Right lobe of liver (tissue), 6 donors: ENCODE measurements at regions not wholly inside any gene's neighbourhood (a gene's known extent, or its start where the extent isn't known, plus 50 kb on each side); places are given as distances from the start of the nearest gene placed in this dataset.
A peak's percentile ranks its signal among the peaks of the same experiment; 100 is the strongest.

Experiments used
- ATAC-seq, 4 donors: fragments of 200-7000 bp; cut with Tn5 transposase; one replicate each; pipeline ENCODE4 v1.9.1; 2020; ENCODE audit warnings: mild to moderate bottlenecking in 4 of 4, moderate library complexity in 4 of 4
- DNase-seq, 3 donors: peaks; one replicate each; pipeline ENCODE4 v3.0.0-alpha.2; 2020
- H3K27ac ChIP-seq, 3 donors: fragments of 200-600 bp; one replicate each; pipeline ENCODE4 v1.8.0; 2022
- H3K27me3 ChIP-seq, 2 donors: fragments of 200-600 bp; one replicate each; pipeline ENCODE4 v1.8.0; 2022
- H3K36me3 ChIP-seq, 4 donors: fragments of 200-600 bp; sonication (generic) in 1 of 4; one replicate each; pipeline versions ENCODE4 v1.5.1 to v1.8.0; 2017 to 2022; ENCODE audit warnings: control low read depth in 1 of 4
- H3K4me1 ChIP-seq, 4 donors: fragments of 200-600 bp; sonication (generic) in 1 of 4; one replicate each; pipeline versions ENCODE4 v1.5.1 to v1.8.0; 2017 to 2022; ENCODE audit warnings: control low read depth in 1 of 4
- H3K4me3 ChIP-seq, 3 donors: fragments of 200-600 bp; one replicate each; pipeline ENCODE4 v1.8.0; 2022
- H3K9me3 ChIP-seq, 4 donors: fragments of 200-600 bp; sonication (generic) in 1 of 4; one replicate each; pipeline versions ENCODE4 v1.5.1 to v1.8.0; 2017 to 2022; ENCODE audit warnings: control low read depth in 1 of 4
- CTCF ChIP-seq, 4 donors: fragments of 200-600 bp in 3 of 4; fragments of 450-650 bp in 1 of 4; IDR thresholded peaks; one replicate each; pipeline versions ENCODE4 v1.5.1 to v1.8.0; 2016 to 2022; ENCODE audit warnings: antibody characterized with exemption in 4 of 4, mild to moderate bottlenecking in 2 of 4
- POLR2A ChIP-seq: fragments of 450-650 bp; IDR thresholded peaks from one replicate; pipeline ENCODE4 v1.6.1; 2017; ENCODE audit warnings: antibody characterized with exemption, mild to moderate bottlenecking
- WGBS: methylation state at CpG from one replicate; pipeline ENCODE4 v1.1.6; 2018; ENCODE audit warnings: low coverage, low lambda C conversion rate; ENCODE audit not compliant: insufficient coverage; ENCODE audit errors: missing lambda C conversion rate; 5-methylcytosine and 5-hydroxymethylcytosine counted together
- intact Hi-C, 2 donors: fragments of 100-400 bp; cut with DNase I; formaldehyde crosslinking; loops; one replicate each; pipeline versions ENCODE4 v1.11.2 to v1.14.1; 2022
- donor health status: DM: no; HTN: yes; CAD: no.
- donor health status: DM: no; HTN: no; CAD: no.
- donor health status: DM: no; HTN: no; CAD: no.
- donor health status: DM: no; HTN: yes; CAD: no.
- donor health status: DM: no; HTN: yes; CAD: no.

- ATAC-seq (no peak), DNase-seq (no peak)
- H3K4me3 ChIP-seq = no peak overlapping the region
- no peaks in the 10 kb centered on the region for H3K4me1 ChIP-seq
- H3K9me3 ChIP-seq = no peaks in the 10 kb centered on the region
- intact Hi-C loops = no loop called here
- no peaks in the 10 kb centered on the region for H3K36me3 ChIP-seq
- peaks cover 0 to 6% of the 10 kb centered on the region in 2 donors for H3K27me3 ChIP-seq
- H3K27ac ChIP-seq = no peak overlapping the region
- TF ChIP-seq POLR2A (no peak), CTCF (IDR thresholded peaks at IDR 0.05) (no peak)
- WGBS = 58% methylated on average over 3 of the region's 3 CpGs
Measured at GRCh38 chr11:115906171-115906570, 402.0 kb upstream of the CADM1 start.

- ATAC-seq = no peak
- DNase-seq = no peak
- Histone ChIP-seq H3K9me3 (no peaks in the 10 kb centered on the region), H3K27ac (no peak overlapping the region), H3K4me3 (no peak overlapping the region), H3K27me3 (peaks cover 0 to 6% of the 10 kb centered on the region in 2 donors), H3K4me1 (no peaks in the 10 kb centered on the region), H3K36me3 (no peaks in the 10 kb centered on the region)
- TF ChIP-seq POLR2A (no peak), CTCF (IDR thresholded peaks at IDR 0.05) (no peak)
- intact Hi-C loops = no loop called here
- WGBS = 70% methylated on average over 3 of the region's 3 CpGs
Measured at GRCh38 chr11:115905341-115906000, 401.3 kb upstream of the CADM1 start.

- no peaks in the 10 kb centered on the region for H3K27me3 ChIP-seq
- H3K27ac ChIP-seq = no peak overlapping the region
- ATAC-seq (no peak), DNase-seq (no peak)
- no peak overlapping the region for H3K4me3 ChIP-seq
- TF ChIP-seq CTCF (IDR thresholded peaks at IDR 0.05) = no peak
- no peak for TF ChIP-seq POLR2A
- intact Hi-C loops = no loop called here
- H3K4me1 ChIP-seq = no peaks in the 10 kb centered on the region
- H3K9me3 ChIP-seq = no peaks in the 10 kb centered on the region
- H3K36me3 ChIP-seq = no peaks in the 10 kb centered on the region
- 66% methylated on average over 4 of the region's 4 CpGs for WGBS
Measured at GRCh38 chr11:115903179-115903578, 399.0 kb upstream of the CADM1 start.

GRCh38 chr11:115901069-115901468 lies 396.9 kb upstream of the CADM1 start:
- intact Hi-C loops = no loop called here
- TF ChIP-seq CTCF (IDR thresholded peaks at IDR 0.05) (no peak), POLR2A (no peak)
- Histone ChIP-seq H3K27me3 (no peaks in the 10 kb centered on the region), H3K36me3 (no peaks in the 10 kb centered on the region), H3K4me1 (no peaks in the 10 kb centered on the region), H3K9me3 (no peaks in the 10 kb centered on the region), H3K27ac (no peak overlapping the region), H3K4me3 (no peak overlapping the region)
- DNase-seq (no peak), ATAC-seq (peak in 3 of 4 donors; percentile 38 to 61 (median 53))

GRCh38 chr11:115900111-115900510 lies 395.9 kb upstream of the CADM1 start:
- no peak overlapping the region for H3K4me3 ChIP-seq
- H3K36me3 ChIP-seq = no peaks in the 10 kb centered on the region
- H3K4me1 ChIP-seq = no peaks in the 10 kb centered on the region
- ATAC-seq (no peak), DNase-seq (no peak)
- TF ChIP-seq CTCF (IDR thresholded peaks at IDR 0.05) (no peak), POLR2A (no peak)
- no peaks in the 10 kb centered on the region for H3K9me3 ChIP-seq
- no peak overlapping the region for H3K27ac ChIP-seq
- H3K27me3 ChIP-seq = no peaks in the 10 kb centered on the region
- WGBS = 76% methylated on average over 8 of the region's 10 CpGs
- intact Hi-C loops = no loop called here
